IPS-20b (cell line): ENCODE measurements at regions not wholly inside any gene's neighbourhood (a gene's known extent, or its start where the extent isn't known, plus 50 kb on each side); places are given as distances from the start of the nearest gene placed in this dataset.
"Not testable (repeated sequence)": the region's sequence is repeated elsewhere in the genome, so short reads cannot be mapped to it uniquely, and the experiment has no call there.

Source experiments
- H3K27ac ChIP-seq: one replicate; pipeline ENCODE4 v1.5.1; 2013; ENCODE audit warnings: low read length
- H3K27me3 ChIP-seq: 2 replicates; pipeline ENCODE4 v1.6.1; 2013; ENCODE audit warnings: mild to moderate bottlenecking, low read length, inconsistent platforms; ENCODE audit not compliant: insufficient read depth
- H3K36me3 ChIP-seq: 2 replicates; pipeline ENCODE4 v1.6.1; 2013; ENCODE audit warnings: low read depth, mild to moderate bottlenecking, inconsistent platforms, low read length, moderate library complexity; ENCODE audit not compliant: insufficient read depth
- H3K4me1 ChIP-seq: 2 replicates; pipeline ENCODE4 v1.6.1; 2013; ENCODE audit warnings: mild to moderate bottlenecking, control low read depth, inconsistent platforms, low read length, moderate library complexity; ENCODE audit not compliant: insufficient read depth
- H3K4me3 ChIP-seq: 2 replicates; pipeline ENCODE4 v1.5.1; 2013; ENCODE audit warnings: mild to moderate bottlenecking, low read length, inconsistent platforms
- H3K9ac ChIP-seq: 2 replicates; pipeline ENCODE4 v1.6.1; 2013; ENCODE audit warnings: low read depth, mild to moderate bottlenecking, inconsistent platforms, low read length, moderate library complexity
- H3K9me3 ChIP-seq: 2 replicates; pipeline ENCODE4 v1.6.1; 2013; ENCODE audit warnings: mild to moderate bottlenecking, low read depth, low read length, inconsistent platforms; ENCODE audit not compliant: insufficient read depth

DNA sequence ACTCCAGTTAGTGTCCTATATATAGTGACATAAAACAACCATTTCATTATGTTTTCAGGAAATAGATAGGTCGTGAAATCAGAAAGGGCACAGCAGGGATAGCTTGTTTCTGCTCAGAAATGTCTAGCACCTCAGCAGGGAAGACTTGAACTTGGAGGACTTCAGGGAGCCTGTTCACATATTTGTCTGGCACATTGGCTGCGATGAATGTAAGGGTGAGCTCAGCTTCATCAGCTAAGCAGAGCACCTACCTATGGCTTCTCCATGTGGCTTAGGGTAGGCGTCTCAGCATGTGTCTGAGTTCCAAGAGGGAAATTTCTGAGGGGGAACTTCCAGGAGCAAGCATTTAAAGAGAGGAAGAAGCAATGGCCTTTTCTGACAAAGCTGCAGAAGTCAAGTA is 126.2 kb downstream of the PCDH10 start:
- Histone ChIP-seq H3K27ac (no peak overlapping the region), H3K4me3 (no peak overlapping the region), H3K9me3 (no peaks in the 10 kb centered on the region), H3K4me1 (peaks cover 2% of the 10 kb centered on the region; the same call in 1 of the 2 replicates), H3K27me3 (no peaks in the 10 kb centered on the region), H3K9ac (no peak overlapping the region), H3K36me3 (no peaks in the 10 kb centered on the region)

DNA sequence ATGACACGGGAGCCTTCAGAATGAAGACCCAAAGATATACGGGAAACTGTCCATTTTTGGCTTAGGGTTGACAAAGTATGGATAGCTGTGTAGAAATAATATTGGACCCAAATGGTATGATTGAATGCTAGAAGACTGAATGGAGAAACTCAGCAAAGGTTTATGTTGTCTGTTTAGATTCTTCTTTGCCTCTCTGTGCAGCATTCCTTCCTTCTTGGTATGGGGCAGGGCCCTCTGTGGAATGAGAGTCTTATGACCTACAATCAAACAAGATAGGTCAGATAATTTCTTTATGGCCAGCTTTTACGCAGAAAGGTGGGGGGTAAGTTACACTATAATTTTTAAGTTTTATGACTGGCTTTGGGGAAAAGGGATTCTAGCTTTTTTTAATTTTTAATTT is 124.3 kb downstream of the PCDH10 start:
- H3K27ac ChIP-seq, result no peak overlapping the region
- no peaks in the 10 kb centered on the region for H3K36me3 ChIP-seq
- no peak overlapping the region for H3K4me3 ChIP-seq
- H3K9me3 ChIP-seq, result no peaks in the 10 kb centered on the region
- H3K27me3 ChIP-seq, result no peaks in the 10 kb centered on the region
- H3K9ac ChIP-seq, result no peak overlapping the region
- peaks cover 8% of the 10 kb centered on the region; the same call in 1 of the 2 replicates for H3K4me1 ChIP-seq

DNA sequence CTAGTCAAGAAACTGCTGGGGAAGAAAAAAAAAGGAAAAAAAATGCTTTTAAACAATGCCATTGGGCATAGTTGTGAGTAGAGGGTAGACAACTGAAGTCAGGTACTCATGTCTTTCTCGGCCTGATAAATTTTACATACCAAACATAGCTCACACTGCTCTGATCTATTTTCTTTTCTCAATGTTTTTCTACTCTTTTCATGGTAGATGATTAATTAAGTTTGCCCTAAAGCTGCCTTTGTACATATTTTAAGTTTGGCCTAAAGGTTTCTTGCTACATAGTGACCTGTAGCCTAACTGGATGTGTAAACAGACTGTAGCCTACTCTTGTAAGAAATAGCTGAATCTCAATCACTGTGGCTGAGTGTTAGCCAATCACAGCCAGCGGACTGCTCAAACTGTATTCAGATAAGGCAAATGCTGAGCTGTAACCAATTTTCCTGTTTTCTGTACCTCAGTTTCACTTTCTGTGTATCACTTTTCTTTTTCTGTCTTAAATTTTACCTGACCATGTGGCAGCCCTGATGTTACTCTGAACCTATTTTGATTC is 121.0 kb downstream of the PCDH10 start:
- H3K36me3 ChIP-seq, result no peaks in the 10 kb centered on the region
- H3K4me1 ChIP-seq, result peaks cover 8% of the 10 kb centered on the region; the same call in 1 of the 2 replicates
- no peak overlapping the region for H3K4me3 ChIP-seq
- H3K27me3 ChIP-seq, result no peaks in the 10 kb centered on the region
- H3K27ac ChIP-seq, result no peak overlapping the region
- no peaks in the 10 kb centered on the region for H3K9me3 ChIP-seq
- no peak overlapping the region for H3K9ac ChIP-seq

DNA sequence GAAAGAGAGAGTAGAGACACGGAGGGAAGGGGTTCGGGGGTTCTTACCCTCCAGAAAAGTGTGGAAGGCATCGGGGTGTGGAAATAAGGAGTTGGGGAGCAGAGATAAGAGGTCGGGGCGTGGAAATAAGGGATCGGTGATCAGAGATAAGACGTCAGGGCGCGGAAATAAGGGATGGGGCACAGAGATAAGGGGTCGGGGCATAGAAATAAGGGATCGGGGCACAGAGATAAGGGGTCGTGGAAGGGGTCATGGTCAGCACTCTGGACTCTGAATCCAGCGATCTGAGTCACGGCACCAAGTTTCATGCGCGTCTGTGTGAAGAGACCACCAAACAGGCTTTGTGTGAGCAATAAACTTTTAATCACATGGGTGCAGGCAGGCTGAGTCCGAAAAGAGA is 119.1 kb downstream of the PCDH10 start:
- Histone ChIP-seq H3K9me3 (no peaks in the 10 kb centered on the region), H3K36me3 (no peaks in the 10 kb centered on the region), H3K4me3 (no peak overlapping the region), H3K27ac (no peak overlapping the region), H3K9ac (no peak overlapping the region), H3K27me3 (no peaks in the 10 kb centered on the region), H3K4me1 (peaks cover 9% of the 10 kb centered on the region; the same call in 1 of the 2 replicates)

DNA sequence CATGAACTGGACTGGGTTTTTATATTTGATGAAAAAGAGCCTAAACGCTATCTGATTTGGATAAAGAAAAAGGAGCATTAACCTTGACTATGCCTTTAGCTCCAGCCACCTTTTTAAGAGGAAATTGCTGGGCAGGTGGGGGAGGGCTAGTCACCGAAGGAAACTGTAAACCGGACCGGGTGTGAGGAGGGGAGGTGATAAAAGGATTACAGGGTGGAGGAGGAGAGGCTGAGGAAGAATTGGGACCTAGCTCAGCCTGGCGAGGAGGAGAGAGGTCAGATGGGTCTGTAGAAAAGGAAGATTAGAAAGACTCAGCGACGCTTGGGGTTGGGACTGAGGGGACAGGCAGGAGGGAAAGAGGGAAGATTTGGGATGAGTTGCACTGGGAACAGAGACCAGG is 118.4 kb downstream of the PCDH10 start:
- H3K4me1 ChIP-seq, result peaks cover 16% of the 10 kb centered on the region; the same call in 1 of the 2 replicates
- not testable (repeated sequence) for H3K9ac ChIP-seq, H3K9me3 ChIP-seq, H3K4me3 ChIP-seq, H3K27me3 ChIP-seq, H3K27ac ChIP-seq, H3K36me3 ChIP-seq

DNA sequence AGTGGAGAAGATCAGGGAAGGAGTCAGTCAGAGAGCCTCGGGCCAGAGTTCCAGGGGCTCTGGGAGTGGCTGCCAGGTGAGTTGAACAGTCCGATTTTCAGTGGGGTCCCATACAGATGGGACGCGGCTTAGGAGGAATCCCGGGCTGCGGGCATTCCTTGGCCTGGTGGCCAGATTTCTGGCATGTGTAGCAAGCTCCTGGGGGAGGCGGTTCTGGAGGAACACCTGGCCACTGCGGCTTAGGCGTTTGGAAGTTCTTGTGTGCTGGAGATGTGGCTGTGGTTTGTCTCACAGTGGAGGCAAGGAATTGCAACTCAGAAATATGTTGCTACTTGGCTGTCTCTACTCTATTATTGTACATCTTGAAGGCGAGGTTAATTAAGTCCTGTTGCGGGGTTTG is 117.9 kb downstream of the PCDH10 start:
- H3K9ac ChIP-seq, H3K4me3 ChIP-seq, H3K36me3 ChIP-seq, H3K27me3 ChIP-seq, H3K9me3 ChIP-seq, H3K27ac ChIP-seq: not testable (repeated sequence)
- H3K4me1 ChIP-seq, result peaks cover 21% of the 10 kb centered on the region

DNA sequence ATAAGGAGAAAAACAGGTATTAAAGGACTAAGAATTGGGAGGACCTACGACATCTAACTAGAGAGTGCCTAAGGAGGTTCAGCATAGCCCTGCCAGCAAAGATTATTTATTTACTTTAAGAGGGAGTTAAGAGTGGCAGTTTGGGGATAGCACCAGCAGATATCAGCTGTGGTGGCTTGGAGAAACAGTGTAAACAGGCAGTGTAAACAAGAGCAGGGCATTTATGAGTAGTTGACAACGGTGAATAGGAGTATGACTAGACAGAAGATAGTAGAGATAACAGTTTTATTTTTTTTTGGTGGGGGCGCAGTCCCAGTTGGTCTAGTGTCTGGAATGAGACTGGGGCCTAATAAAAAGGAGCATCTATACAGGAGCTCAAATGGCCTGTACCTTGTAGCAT is 115.2 kb downstream of the PCDH10 start:
- not testable (repeated sequence) for H3K27ac ChIP-seq, H3K36me3 ChIP-seq, H3K9me3 ChIP-seq, H3K9ac ChIP-seq, H3K4me3 ChIP-seq, H3K27me3 ChIP-seq
- H3K4me1 ChIP-seq, result peaks cover 24% of the 10 kb centered on the region

DNA sequence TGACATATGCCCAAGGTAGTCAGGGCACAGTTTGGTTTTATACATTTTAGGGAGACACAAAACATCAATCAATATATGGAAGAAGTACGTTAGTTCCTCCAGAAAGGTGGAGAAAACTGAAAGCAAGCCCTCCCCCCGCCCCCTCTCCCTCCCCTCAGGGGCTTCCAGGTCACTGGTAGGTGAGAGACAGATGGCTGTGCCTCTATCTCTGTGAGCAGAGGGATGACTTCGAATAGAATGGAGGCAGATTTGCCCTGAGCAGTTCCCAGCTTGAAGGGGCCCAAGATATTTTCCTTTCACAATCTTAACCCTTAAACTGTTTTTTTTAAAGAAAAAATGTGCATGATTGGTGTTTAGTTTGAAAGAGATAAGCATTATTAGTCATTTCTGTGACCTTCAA is 114.0 kb downstream of the PCDH10 start:
- Histone ChIP-seq H3K27me3 (no peaks in the 10 kb centered on the region), H3K27ac (no peak overlapping the region), H3K9me3 (no peaks in the 10 kb centered on the region), H3K36me3 (no peaks in the 10 kb centered on the region), H3K9ac (no peak overlapping the region; the same call in 1 of the 2 replicates), H3K4me3 (no peak overlapping the region), H3K4me1 (peaks cover 24% of the 10 kb centered on the region)

DNA sequence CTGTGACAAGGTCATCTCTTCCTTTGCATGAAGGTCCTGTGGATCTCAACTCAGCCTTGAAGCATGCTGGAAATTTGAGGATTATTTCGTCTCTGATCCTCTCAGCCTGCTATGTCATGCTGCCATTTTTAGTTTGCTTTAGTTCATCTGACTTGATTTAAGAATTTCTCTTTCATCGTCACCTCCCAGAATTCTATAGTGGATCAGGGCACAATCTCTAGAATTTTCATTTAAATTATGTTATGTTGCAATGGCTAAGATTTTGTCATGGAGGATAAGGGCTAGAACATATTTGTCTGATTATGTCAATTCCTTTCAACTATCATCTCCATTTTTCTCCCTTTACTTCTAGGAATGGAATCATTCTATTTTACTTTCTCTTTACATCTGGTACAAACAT is 98.8 kb downstream of the PCDH10 start:
- Histone ChIP-seq H3K36me3 (no peaks in the 10 kb centered on the region), H3K4me1 (no peaks in the 10 kb centered on the region), H3K4me3 (no peak overlapping the region), H3K9me3 (no peaks in the 10 kb centered on the region), H3K27me3 (no peaks in the 10 kb centered on the region), H3K9ac (no peak overlapping the region), H3K27ac (no peak overlapping the region)

DNA sequence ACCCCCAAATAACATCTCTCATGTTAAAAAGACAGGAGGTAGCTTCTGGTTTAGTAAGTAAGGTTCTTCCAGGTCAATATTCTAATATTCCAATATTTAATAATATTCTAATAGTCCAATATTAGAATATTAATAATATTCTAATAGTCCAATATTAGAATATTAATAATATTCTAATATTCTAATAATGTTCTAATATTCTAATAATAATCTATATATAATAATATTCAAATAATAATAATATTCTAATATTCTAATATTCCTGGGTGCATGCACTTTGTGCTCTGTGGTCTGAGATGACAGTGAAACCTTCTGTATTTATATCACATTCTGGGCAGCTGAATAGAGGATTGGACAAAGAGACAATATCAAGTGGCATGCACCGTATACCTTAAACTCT is 96.1 kb downstream of the PCDH10 start:
- no peaks in the 10 kb centered on the region for H3K9me3 ChIP-seq

More for the DNA sequence above, 96.1 kb downstream of the PCDH10 start:
- Histone ChIP-seq H3K27ac (no peak overlapping the region), H3K9ac (no peak overlapping the region), H3K27me3 (no peaks in the 10 kb centered on the region), H3K4me3 (no peak overlapping the region), H3K4me1 (no peaks in the 10 kb centered on the region), H3K36me3 (no peaks in the 10 kb centered on the region)
